OCI-LY1 (cell line): ENCODE measurements at regions not wholly inside any gene's neighbourhood (a gene's known extent, or its start where the extent isn't known, plus 50 kb on each side); places are given as distances from the start of the nearest gene placed in this dataset.

Experiments
- EZH2 ChIP-seq: fragments of 200-600 bp; sonication (generic), shearing (Covaris generic); IDR thresholded peaks from 2 replicates; pipeline ENCODE4 v1.8.0; 2017; ENCODE audit warnings: borderline replicate concordance, mixed run types, mild to moderate bottlenecking, antibody characterized with exemption, low read length, moderate library complexity, mixed read lengths
- TF ChIP-seq, protein P1 (sequence below): fragments of 200-600 bp; sonication (generic), shearing (Covaris generic); IDR thresholded peaks from 2 replicates; pipeline ENCODE4 v1.5.1; 2017; ENCODE audit warnings: mild to moderate bottlenecking, antibody characterized with exemption, low read length, moderate library complexity, mixed read lengths

DNA sequence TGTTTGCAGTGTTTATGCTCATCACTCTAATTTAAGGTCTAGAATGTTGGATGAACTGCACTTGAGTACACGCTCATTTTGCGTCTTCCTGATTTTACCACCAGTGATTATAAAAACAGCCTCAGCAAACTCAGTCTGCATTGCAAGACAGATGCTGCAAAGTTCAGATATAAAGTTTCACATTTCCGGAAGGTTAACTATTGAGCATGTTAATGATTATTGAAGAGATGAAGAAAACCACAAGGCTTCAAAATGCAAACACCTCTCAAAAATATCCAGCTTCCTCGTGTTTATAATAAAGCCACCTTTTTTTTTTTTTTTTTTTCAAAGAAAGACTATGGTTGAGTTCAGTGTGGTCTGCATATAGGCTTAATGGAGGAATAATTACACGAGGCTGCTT lies 92.1 kb upstream of the BMP4 start:
- TF ChIP-seq, protein P1, sequence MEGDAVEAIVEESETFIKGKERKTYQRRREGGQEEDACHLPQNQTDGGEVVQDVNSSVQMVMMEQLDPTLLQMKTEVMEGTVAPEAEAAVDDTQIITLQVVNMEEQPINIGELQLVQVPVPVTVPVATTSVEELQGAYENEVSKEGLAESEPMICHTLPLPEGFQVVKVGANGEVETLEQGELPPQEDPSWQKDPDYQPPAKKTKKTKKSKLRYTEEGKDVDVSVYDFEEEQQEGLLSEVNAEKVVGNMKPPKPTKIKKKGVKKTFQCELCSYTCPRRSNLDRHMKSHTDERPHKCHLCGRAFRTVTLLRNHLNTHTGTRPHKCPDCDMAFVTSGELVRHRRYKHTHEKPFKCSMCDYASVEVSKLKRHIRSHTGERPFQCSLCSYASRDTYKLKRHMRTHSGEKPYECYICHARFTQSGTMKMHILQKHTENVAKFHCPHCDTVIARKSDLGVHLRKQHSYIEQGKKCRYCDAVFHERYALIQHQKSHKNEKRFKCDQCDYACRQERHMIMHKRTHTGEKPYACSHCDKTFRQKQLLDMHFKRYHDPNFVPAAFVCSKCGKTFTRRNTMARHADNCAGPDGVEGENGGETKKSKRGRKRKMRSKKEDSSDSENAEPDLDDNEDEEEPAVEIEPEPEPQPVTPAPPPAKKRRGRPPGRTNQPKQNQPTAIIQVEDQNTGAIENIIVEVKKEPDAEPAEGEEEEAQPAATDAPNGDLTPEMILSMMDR: no peak
- no peak for TF ChIP-seq EZH2
